Esophagus muscularis mucosa (tissue), 3 donors: ENCODE measurements at regions not wholly inside any gene's neighbourhood (a gene's known extent, or its start where the extent isn't known, plus 50 kb on each side); places are given as distances from the start of the nearest gene placed in this dataset.

ENCODE experiments used
- POLR2A ChIP-seq: fragments of 450-650 bp; IDR thresholded peaks from one replicate; pipeline ENCODE4 v1.6.1; 2017; ENCODE audit warnings: antibody characterized with exemption, moderate library complexity, mild to moderate bottlenecking, low read depth
- POLR2AphosphoS5 ChIP-seq, 2 donors: sonication (generic); formaldehyde crosslinking; IDR thresholded peaks; one replicate each; pipeline ENCODE4 v1.6.1; 2017; ENCODE audit warnings: antibody characterized with exemption in 2 of 2
- TF ChIP-seq, protein P1 (sequence below), 3 experiments: fragments of 200-600 bp in 2 of 3; fragments of 450-650 bp in 1 of 3; sonication (generic) in 2 of 3; IDR thresholded peaks; one replicate each; pipeline ENCODE4 v1.5.1; 2017 to 2019; ENCODE audit warnings: antibody characterized with exemption in 3 of 3, mild to moderate bottlenecking in 2 of 3, moderate library complexity in 1 of 3

DNA sequence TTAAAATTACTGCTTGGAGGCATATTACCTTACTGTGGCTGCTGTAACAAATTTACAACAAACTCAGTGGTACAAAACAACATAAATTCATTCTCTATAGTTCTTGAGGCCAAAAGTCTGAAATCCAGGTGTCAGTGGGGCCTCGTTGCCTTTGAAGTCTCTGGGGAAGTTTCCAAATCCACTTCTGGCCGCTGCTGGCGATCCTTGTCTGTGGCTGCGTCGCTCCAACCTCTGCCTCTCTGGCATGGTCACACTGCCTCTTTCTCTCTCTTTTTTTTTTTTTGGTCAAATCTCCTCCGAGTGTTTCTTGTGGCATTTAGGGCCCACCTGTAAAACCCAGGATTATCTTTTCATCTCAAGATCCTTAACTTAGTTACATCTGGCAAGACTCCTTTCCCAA is 182.8 kb downstream of the ST6GAL2 start:
- TF ChIP-seq, protein P1, sequence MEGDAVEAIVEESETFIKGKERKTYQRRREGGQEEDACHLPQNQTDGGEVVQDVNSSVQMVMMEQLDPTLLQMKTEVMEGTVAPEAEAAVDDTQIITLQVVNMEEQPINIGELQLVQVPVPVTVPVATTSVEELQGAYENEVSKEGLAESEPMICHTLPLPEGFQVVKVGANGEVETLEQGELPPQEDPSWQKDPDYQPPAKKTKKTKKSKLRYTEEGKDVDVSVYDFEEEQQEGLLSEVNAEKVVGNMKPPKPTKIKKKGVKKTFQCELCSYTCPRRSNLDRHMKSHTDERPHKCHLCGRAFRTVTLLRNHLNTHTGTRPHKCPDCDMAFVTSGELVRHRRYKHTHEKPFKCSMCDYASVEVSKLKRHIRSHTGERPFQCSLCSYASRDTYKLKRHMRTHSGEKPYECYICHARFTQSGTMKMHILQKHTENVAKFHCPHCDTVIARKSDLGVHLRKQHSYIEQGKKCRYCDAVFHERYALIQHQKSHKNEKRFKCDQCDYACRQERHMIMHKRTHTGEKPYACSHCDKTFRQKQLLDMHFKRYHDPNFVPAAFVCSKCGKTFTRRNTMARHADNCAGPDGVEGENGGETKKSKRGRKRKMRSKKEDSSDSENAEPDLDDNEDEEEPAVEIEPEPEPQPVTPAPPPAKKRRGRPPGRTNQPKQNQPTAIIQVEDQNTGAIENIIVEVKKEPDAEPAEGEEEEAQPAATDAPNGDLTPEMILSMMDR (IDR thresholded peaks at IDR 0.05), result no peak
- TF ChIP-seq POLR2AphosphoS5 (IDR thresholded peaks at IDR 0.05) (no peak), POLR2A (no peak)
